Erythroblast (primary cell): ENCODE measurements at regions not wholly inside any gene's neighbourhood (a gene's known extent, or its start where the extent isn't known, plus 50 kb on each side); places are given as distances from the start of the nearest gene placed in this dataset.

ENCODE experiments used
- GATA1 ChIP-seq: IDR thresholded peaks from 2 replicates; pipeline ENCODE4 v1.6.1; 2011; ENCODE audit warnings: low read depth, mild to moderate bottlenecking, control low read depth, low read length, moderate library complexity
- POLR2A ChIP-seq: IDR thresholded peaks from 2 replicates; pipeline ENCODE4 v1.6.1; 2011; ENCODE audit warnings: mild to moderate bottlenecking, low read length

GRCh38 chr7:46129831-46130230 is 208.8 kb upstream of the IGFBP3 start:
- TF ChIP-seq POLR2A (no peak), GATA1 (no peak)
